Calu3 (cell line): ENCODE measurements at regions not wholly inside any gene's neighbourhood (a gene's known extent, or its start where the extent isn't known, plus 50 kb on each side); places are given as distances from the start of the nearest gene placed in this dataset.

ENCODE experiments used
- BruUV-seq: library from RNA; stranded (reverse); fragments of 400-500 nt; replicated peaks from 2 replicates; lab custom pipeline; 2021; lab: Mats Ljungman, UMichigan
- CTCF ChIA-PET: fragments of 300-600 bp; sonication (Branson Sonifier 250); formaldehyde crosslinking; loops from one replicate; lab custom pipeline; 2022; ENCODE audit warnings: antibody characterized with exemption; lab: Charles Lee
- DNase-seq: peaks from one replicate; pipeline ENCODE4 v3.0.0; 2022
- H3K27ac Mint-ChIP-seq: one replicate; pipeline ENCODE4 v1.8.0; 2022; ENCODE audit warnings: mixed read lengths; ENCODE audit not compliant: unreplicated experiment
- H3K27me3 Mint-ChIP-seq: one replicate; pipeline ENCODE4 v1.8.0; 2022; ENCODE audit warnings: mixed read lengths; ENCODE audit not compliant: unreplicated experiment
- H3K36me3 Mint-ChIP-seq: one replicate; pipeline ENCODE4 v1.8.0; 2022; ENCODE audit warnings: mild to moderate bottlenecking, moderate library complexity, mixed read lengths; ENCODE audit not compliant: insufficient read depth, unreplicated experiment
- H3K4me1 Mint-ChIP-seq: one replicate; pipeline ENCODE4 v1.8.0; 2022; ENCODE audit warnings: mild to moderate bottlenecking, low read depth, mixed read lengths; ENCODE audit not compliant: unreplicated experiment
- H3K4me3 Mint-ChIP-seq: one replicate; pipeline ENCODE4 v1.8.0; 2022; ENCODE audit warnings: mild to moderate bottlenecking, low read depth, moderate library complexity, mixed read lengths; ENCODE audit not compliant: unreplicated experiment
- H3K9me3 Mint-ChIP-seq: one replicate; pipeline ENCODE4 v1.8.0; 2022; ENCODE audit warnings: low read depth, mixed read lengths; ENCODE audit not compliant: unreplicated experiment
- intact Hi-C: fragments of 100-400 bp; cut with micrococcal nuclease; formaldehyde crosslinking; loops from one replicate; pipeline ENCODE4 v1.10.0; 2022; ENCODE audit not compliant: unreplicated experiment
- TF ChIP-seq, protein P1 (sequence below): fragments of 200-600 bp; IDR thresholded peaks from one replicate; pipeline ENCODE4 v1.8.0; 2022; ENCODE audit warnings: antibody characterized with exemption; ENCODE audit not compliant: unreplicated experiment

DNA sequence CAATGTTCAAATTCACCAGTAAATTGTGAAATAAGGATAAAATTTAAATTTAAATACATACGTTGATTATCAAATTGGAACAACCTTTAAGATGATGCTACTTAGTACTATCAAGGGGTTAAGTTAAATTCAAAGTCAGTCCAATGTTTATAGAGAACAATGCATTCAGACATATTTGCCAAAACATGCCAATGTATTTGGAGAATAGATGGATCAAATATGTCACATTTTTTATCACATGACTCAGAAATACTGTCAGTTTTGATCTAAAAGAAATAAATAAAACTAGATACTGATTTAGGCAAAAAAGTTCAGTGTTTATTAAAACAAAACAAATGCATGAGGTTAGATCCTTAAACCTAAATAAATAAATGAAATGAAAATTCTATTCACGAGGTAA lies 281.2 kb downstream of the SLITRK5 start:
- Mint-ChIP-seq H3K9me3 (no peaks in the 10 kb centered on the region), H3K27me3 (no peaks in the 10 kb centered on the region), H3K4me1 (no peaks in the 10 kb centered on the region), H3K36me3 (no peaks in the 10 kb centered on the region), H3K27ac (no peak overlapping the region), H3K4me3 (no peak overlapping the region)
- CTCF ChIA-PET, result no interaction called here
- DNase-seq, result no peak
- intact Hi-C loops, result no loop called here
- TF ChIP-seq, protein P1, sequence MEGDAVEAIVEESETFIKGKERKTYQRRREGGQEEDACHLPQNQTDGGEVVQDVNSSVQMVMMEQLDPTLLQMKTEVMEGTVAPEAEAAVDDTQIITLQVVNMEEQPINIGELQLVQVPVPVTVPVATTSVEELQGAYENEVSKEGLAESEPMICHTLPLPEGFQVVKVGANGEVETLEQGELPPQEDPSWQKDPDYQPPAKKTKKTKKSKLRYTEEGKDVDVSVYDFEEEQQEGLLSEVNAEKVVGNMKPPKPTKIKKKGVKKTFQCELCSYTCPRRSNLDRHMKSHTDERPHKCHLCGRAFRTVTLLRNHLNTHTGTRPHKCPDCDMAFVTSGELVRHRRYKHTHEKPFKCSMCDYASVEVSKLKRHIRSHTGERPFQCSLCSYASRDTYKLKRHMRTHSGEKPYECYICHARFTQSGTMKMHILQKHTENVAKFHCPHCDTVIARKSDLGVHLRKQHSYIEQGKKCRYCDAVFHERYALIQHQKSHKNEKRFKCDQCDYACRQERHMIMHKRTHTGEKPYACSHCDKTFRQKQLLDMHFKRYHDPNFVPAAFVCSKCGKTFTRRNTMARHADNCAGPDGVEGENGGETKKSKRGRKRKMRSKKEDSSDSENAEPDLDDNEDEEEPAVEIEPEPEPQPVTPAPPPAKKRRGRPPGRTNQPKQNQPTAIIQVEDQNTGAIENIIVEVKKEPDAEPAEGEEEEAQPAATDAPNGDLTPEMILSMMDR, result no peak
- BruUV-seq, result no TSS peak

DNA sequence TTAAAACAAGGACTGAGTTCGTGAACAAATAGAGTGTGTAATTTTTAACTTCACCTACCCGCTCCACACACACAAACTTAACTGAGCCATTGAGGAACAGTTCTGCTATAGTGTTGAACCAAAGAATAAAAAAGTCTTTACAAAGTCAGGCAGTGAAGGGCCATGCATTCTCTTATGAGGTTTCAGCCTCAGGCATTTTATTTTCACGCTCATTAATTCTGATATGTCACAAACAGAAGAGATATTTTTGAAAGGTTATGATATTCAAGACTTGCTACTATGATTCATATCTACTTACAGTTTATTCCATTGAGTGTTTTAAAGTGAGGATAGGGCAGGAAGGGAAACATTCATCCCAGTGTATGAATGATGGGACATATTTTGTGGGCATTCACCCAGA lies 282.2 kb downstream of the SLITRK5 start:
- CTCF ChIA-PET, result no interaction called here
- no TSS peak for BruUV-seq
- TF ChIP-seq, protein P1, result no peak
- H3K4me3 Mint-ChIP-seq, result no peak overlapping the region
- H3K9me3 Mint-ChIP-seq, result no peaks in the 10 kb centered on the region
- no peaks in the 10 kb centered on the region for H3K27me3 Mint-ChIP-seq
- H3K4me1 Mint-ChIP-seq, result no peaks in the 10 kb centered on the region
- intact Hi-C loops, result no loop called here
- DNase-seq, result no peak
- no peaks in the 10 kb centered on the region for H3K36me3 Mint-ChIP-seq
- no peak overlapping the region for H3K27ac Mint-ChIP-seq

- TF ChIP-seq, protein P1, result no peak
- no peak for DNase-seq
- no TSS peak for BruUV-seq
- no peaks in the 10 kb centered on the region for H3K4me1 Mint-ChIP-seq
- CTCF ChIA-PET, result no interaction called here
- no peaks in the 10 kb centered on the region for H3K9me3 Mint-ChIP-seq
- no peaks in the 10 kb centered on the region for H3K36me3 Mint-ChIP-seq
- H3K4me3 Mint-ChIP-seq, result no peak overlapping the region
- intact Hi-C loops, result no loop called here
- no peak overlapping the region for H3K27ac Mint-ChIP-seq
- H3K27me3 Mint-ChIP-seq, result no peaks in the 10 kb centered on the region
These were observed 282.9 kb downstream of the SLITRK5 start for GRCh38 chr13:87954091-87954490.

DNA sequence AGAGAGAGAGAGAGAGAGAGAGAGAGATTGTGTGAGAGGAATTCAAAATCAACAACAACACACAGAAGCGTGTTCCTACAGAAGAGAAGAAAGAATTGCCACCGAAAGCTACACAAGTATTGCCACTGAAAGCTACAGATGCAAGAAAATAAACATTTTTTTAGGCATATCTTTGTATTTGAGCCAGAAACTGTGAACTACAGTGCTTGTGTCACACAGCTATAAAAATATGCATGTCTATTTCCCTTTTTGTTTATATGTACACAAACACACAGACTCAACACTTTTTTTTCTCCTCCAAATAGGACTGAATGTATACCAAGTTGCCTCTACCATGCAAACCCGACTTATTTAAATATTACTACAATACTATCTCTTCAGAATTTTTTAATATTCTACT lies 290.4 kb downstream of the SLITRK5 start:
- intact Hi-C loops, result no loop called here

More for the DNA sequence above, 290.4 kb downstream of the SLITRK5 start:
- Mint-ChIP-seq H3K27me3 (no peaks in the 10 kb centered on the region), H3K36me3 (no peaks in the 10 kb centered on the region), H3K4me3 (no peak overlapping the region), H3K9me3 (no peaks in the 10 kb centered on the region), H3K27ac (no peak overlapping the region), H3K4me1 (no peaks in the 10 kb centered on the region)
- BruUV-seq, result no TSS peak
- TF ChIP-seq, protein P1, result no peak
- no peak for DNase-seq
- CTCF ChIA-PET, result no interaction called here
